ENCODE measurements at regions not wholly inside any gene's neighbourhood (a gene's known extent, or its start where the extent isn't known, plus 50 kb on each side); places are given as distances from the start of the nearest gene placed in this dataset.

- TF ChIP-seq EZH2phosphoT487 (IDR thresholded peaks at IDR 0.05; ENCODE audit: insufficient read depth, low read depth) (no peak), EZH2 (IDR thresholded peaks at IDR 0.05; ENCODE audit: insufficient read depth, poor library complexity, severe bottlenecking) (no peak)
- Histone ChIP-seq H2AFZ (no peak overlapping the region), H3K79me2 (ENCODE audit: insufficient read depth) (no peaks in the 10 kb centered on the region), H3K27ac (no peak overlapping the region), H3F3A (ENCODE audit: insufficient read depth) (no peaks in the 10 kb centered on the region), H3K36me3 (ENCODE audit: low read depth) (no peaks in the 10 kb centered on the region), H3K4me2 (ENCODE audit: unreplicated experiment) (no peak overlapping the region), H3K9ac (no peak overlapping the region), H4K20me1 (ENCODE audit: insufficient read depth) (no peaks in the 10 kb centered on the region), H3K9me2 (ENCODE audit: insufficient read depth) (no peaks in the 10 kb centered on the region), H3K27me3 (replicated peaks; ENCODE audit: insufficient read depth) (no peaks in the 10 kb centered on the region), H3K4me1 (ENCODE audit: insufficient read depth) (no peaks in the 10 kb centered on the region), H3K4me3 (no peak overlapping the region), H3K9me3 (ENCODE audit: low read depth) (no peaks in the 10 kb centered on the region)
- WGBS, 2 experiments (ENCODE audit: low coverage in 1 of 2, low lambda C conversion rate in 2 of 2, missing lambda C conversion rate in 2 of 2) = 36 to 41% methylated on average over 8 of the region's 8 CpGs
- DNase-seq = no peak
- in situ Hi-C loops (cut with MboI) = no loop called here
Observed at GRCh38 chr4:34771632-34772031, 1472.7 kb downstream of the ARAP2 start.

DNA sequence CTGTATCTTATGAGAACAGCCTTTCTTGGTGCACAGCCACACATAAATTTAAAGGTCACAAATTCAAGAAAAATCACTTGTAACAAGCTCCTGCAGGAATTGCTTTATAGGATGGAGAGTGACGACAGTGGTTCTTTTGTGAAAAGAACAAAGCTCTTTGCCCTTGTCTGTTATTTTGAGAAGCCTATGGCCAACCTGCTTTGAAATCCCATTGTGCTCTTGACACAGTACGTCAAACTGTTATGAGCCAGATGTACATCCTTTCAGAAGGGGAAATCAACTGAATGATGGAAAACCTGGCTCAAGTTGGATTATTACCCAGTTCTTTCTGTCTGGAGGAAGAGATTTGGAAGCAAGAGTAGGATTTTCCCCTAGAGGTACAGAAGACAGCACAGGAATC, 1454.2 kb downstream of the ARAP2 start:
- H3K27me3 ChIP-seq (replicated peaks; ENCODE audit: insufficient read depth) = no peaks in the 10 kb centered on the region
- no peak for DNase-seq
- no peak overlapping the region for H3K9ac ChIP-seq
- H3K9me2 ChIP-seq (ENCODE audit: insufficient read depth) = no peaks in the 10 kb centered on the region
- H3F3A ChIP-seq (ENCODE audit: insufficient read depth) = no peaks in the 10 kb centered on the region
- no peak overlapping the region for H2AFZ ChIP-seq
- H3K79me2 ChIP-seq (ENCODE audit: insufficient read depth) = no peaks in the 10 kb centered on the region
- no peak overlapping the region for H3K4me3 ChIP-seq
- no peak overlapping the region for H3K27ac ChIP-seq
- in situ Hi-C loops (cut with MboI) = no loop called here
- WGBS, 2 experiments (ENCODE audit: low coverage in 1 of 2, low lambda C conversion rate in 2 of 2, missing lambda C conversion rate in 2 of 2) = 45 to 50% methylated on average over 2 of the region's 2 CpGs
- H3K4me1 ChIP-seq (ENCODE audit: insufficient read depth) = no peaks in the 10 kb centered on the region
- no peak overlapping the region for H3K4me2 ChIP-seq (ENCODE audit: unreplicated experiment)
- no peak for TF ChIP-seq EZH2phosphoT487 (IDR thresholded peaks at IDR 0.05; ENCODE audit: insufficient read depth, low read depth)
- TF ChIP-seq EZH2 (IDR thresholded peaks at IDR 0.05; ENCODE audit: insufficient read depth, poor library complexity, severe bottlenecking) = no peak
- H3K36me3 ChIP-seq (ENCODE audit: low read depth) = no peaks in the 10 kb centered on the region
- peaks cover 1% of the 10 kb centered on the region for H3K9me3 ChIP-seq (ENCODE audit: low read depth)
- H4K20me1 ChIP-seq (ENCODE audit: insufficient read depth) = no peaks in the 10 kb centered on the region

DNA sequence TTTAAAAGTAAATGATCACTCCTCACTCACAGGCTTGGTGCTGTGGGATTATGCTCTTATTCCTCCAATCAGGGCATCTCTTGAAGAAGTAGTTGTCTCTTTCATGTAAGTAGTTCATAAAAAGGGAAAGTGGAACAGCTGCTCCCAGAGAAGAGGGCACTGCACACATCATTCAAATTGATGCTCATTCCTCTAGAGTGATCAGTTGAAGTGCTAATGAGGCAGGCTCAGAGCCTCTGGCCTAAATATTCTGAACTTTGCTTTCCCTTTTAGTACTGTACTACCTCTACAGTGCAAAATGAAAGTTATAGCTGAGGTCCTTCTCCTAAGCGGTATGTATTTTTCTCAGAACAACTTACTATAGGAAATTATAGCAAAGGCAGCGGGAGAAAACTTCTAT, 1453.1 kb downstream of the ARAP2 start:
- in situ Hi-C loops (cut with MboI) = no loop called here
- H3K4me3 ChIP-seq = no peak overlapping the region
- H3K27ac ChIP-seq = no peak overlapping the region
- no peaks in the 10 kb centered on the region for H3K9me2 ChIP-seq (ENCODE audit: insufficient read depth)
- no peaks in the 10 kb centered on the region for H3K79me2 ChIP-seq (ENCODE audit: insufficient read depth)
- no peak for TF ChIP-seq EZH2phosphoT487 (IDR thresholded peaks at IDR 0.05; ENCODE audit: insufficient read depth, low read depth)
- no peak for TF ChIP-seq EZH2 (IDR thresholded peaks at IDR 0.05; ENCODE audit: insufficient read depth, poor library complexity, severe bottlenecking)
- H3K36me3 ChIP-seq (ENCODE audit: low read depth) = no peaks in the 10 kb centered on the region
- no peak overlapping the region for H2AFZ ChIP-seq
- no peaks in the 10 kb centered on the region for H3F3A ChIP-seq (ENCODE audit: insufficient read depth)
- H3K9me3 ChIP-seq (ENCODE audit: low read depth) = peaks cover 6% of the 10 kb centered on the region
- H3K27me3 ChIP-seq (replicated peaks; ENCODE audit: insufficient read depth) = no peaks in the 10 kb centered on the region
- no peak overlapping the region for H3K4me2 ChIP-seq (ENCODE audit: unreplicated experiment)
- DNase-seq = no peak
- H4K20me1 ChIP-seq (ENCODE audit: insufficient read depth) = no peaks in the 10 kb centered on the region
- no peaks in the 10 kb centered on the region for H3K4me1 ChIP-seq (ENCODE audit: insufficient read depth)
- whole genome bisulfite sequencing, 2 experiments (ENCODE audit: low coverage in 1 of 2, low lambda C conversion rate in 2 of 2, missing lambda C conversion rate in 2 of 2) = 16 to 25% methylated on average over 2 of the region's 2 CpGs
- no peak overlapping the region for H3K9ac ChIP-seq

DNA sequence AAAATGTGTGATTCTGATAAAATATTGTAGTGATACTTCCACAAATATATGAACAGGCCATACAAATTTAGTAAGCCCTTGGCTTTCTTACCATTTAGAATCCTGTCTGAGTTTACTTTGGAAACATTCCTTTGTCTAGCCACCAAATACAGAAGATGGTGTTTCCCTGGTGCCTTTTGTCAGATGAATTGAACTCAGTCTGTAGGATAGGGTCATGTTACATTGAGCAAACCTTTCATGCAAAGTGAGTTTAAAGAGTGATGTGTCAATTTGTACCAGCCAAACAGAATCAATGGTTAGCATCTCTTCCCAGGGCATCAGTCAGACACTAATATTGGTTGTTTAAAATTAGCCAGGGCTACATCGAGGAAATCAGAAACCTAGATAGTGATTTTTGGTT, 1443.4 kb downstream of the ARAP2 start:
- H2AFZ ChIP-seq = no peak overlapping the region
- no peak for TF ChIP-seq EZH2 (IDR thresholded peaks at IDR 0.05; ENCODE audit: insufficient read depth, poor library complexity, severe bottlenecking)
- no peak overlapping the region for H3K9ac ChIP-seq
- 16 to 17% methylated on average over 1 of the region's 1 CpG for WGBS, 2 experiments (ENCODE audit: low coverage in 1 of 2, low lambda C conversion rate in 2 of 2, missing lambda C conversion rate in 2 of 2)
- no peak overlapping the region for H3K27ac ChIP-seq
- H3F3A ChIP-seq (ENCODE audit: insufficient read depth) = no peaks in the 10 kb centered on the region
- no peaks in the 10 kb centered on the region for H3K79me2 ChIP-seq (ENCODE audit: insufficient read depth)
- H3K4me2 ChIP-seq (ENCODE audit: unreplicated experiment) = no peak overlapping the region
- no peaks in the 10 kb centered on the region for H3K9me2 ChIP-seq (ENCODE audit: insufficient read depth)
- no peaks in the 10 kb centered on the region for H3K36me3 ChIP-seq (ENCODE audit: low read depth)
- no peaks in the 10 kb centered on the region for H3K4me1 ChIP-seq (ENCODE audit: insufficient read depth)
- no peaks in the 10 kb centered on the region for H3K27me3 ChIP-seq (replicated peaks; ENCODE audit: insufficient read depth)
- no peaks in the 10 kb centered on the region for H3K9me3 ChIP-seq (ENCODE audit: low read depth)
- no peak for DNase-seq
- in situ Hi-C loops (cut with MboI) = no loop called here
- H3K4me3 ChIP-seq = no peak overlapping the region
- H4K20me1 ChIP-seq (ENCODE audit: insufficient read depth) = no peaks in the 10 kb centered on the region

DNA sequence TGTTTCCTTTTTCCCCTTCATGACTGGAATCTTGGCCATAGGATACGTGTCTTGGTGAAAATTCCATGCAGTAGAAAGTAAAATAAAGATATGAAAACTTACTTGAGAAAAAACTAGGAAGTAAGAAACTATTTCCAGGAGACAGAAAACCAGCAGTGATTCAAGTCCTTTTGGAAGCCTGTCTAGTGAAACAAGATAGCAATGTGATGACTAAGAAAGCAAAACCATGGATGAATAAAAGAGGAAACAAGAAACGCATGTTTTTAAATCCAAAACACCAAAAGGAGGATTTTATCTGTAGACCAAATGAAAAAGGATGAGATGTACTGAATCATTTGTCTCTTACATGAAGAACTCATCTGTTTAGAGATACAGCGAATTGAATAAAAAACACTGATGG, 1430.0 kb downstream of the ARAP2 start:
- H3K4me3 ChIP-seq = no peak overlapping the region
- H3F3A ChIP-seq (ENCODE audit: insufficient read depth) = no peaks in the 10 kb centered on the region
- no peaks in the 10 kb centered on the region for H3K9me3 ChIP-seq (ENCODE audit: low read depth)
- 16 to 32% methylated on average over 3 of the region's 3 CpGs for WGBS, 2 experiments (ENCODE audit: low coverage in 1 of 2, low lambda C conversion rate in 2 of 2, missing lambda C conversion rate in 2 of 2)
- no peak for DNase-seq
- no peak overlapping the region for H3K4me2 ChIP-seq (ENCODE audit: unreplicated experiment)
- H4K20me1 ChIP-seq (ENCODE audit: insufficient read depth) = no peaks in the 10 kb centered on the region
- H3K27me3 ChIP-seq (replicated peaks; ENCODE audit: insufficient read depth) = no peaks in the 10 kb centered on the region
- in situ Hi-C loops (cut with MboI) = no loop called here
- no peak overlapping the region for H3K9ac ChIP-seq
- no peak overlapping the region for H2AFZ ChIP-seq
- no peaks in the 10 kb centered on the region for H3K4me1 ChIP-seq (ENCODE audit: insufficient read depth)
- TF ChIP-seq EZH2phosphoT487 (IDR thresholded peaks at IDR 0.05; ENCODE audit: insufficient read depth, low read depth) = no peak
- TF ChIP-seq EZH2 (IDR thresholded peaks at IDR 0.05; ENCODE audit: insufficient read depth, poor library complexity, severe bottlenecking) = no peak
- H3K27ac ChIP-seq = no peak overlapping the region
- H3K9me2 ChIP-seq (ENCODE audit: insufficient read depth) = 0 out of 2 replicates have a peak, but pooled peaks cover 3% of the 10 kb centered on the region
- no peaks in the 10 kb centered on the region for H3K79me2 ChIP-seq (ENCODE audit: insufficient read depth)
- no peaks in the 10 kb centered on the region for H3K36me3 ChIP-seq (ENCODE audit: low read depth)
